ENCODE measurements at regions not wholly inside any gene's neighbourhood (a gene's known extent, or its start where the extent isn't known, plus 50 kb on each side); places are given as distances from the start of the nearest gene placed in this dataset.
A peak's percentile ranks its signal among the peaks of the same experiment; 100 is the strongest.

- DNase-seq (ENCODE audit: low spot score), result peak; percentile 30
Measured at GRCh38 chr6:15876406-15876805, 213.6 kb upstream of the DTNBP1 start.

- no peak for DNase-seq (ENCODE audit: low spot score)
Measured at GRCh38 chr6:15875797-15876196, 213.0 kb upstream of the DTNBP1 start.

- no peak for DNase-seq (ENCODE audit: low spot score)
Measured at GRCh38 chr6:15874821-15875220, 212.0 kb upstream of the DTNBP1 start.

GRCh38 chr6:15874326-15874725 is 211.5 kb upstream of the DTNBP1 start:
- no peak for DNase-seq (ENCODE audit: low spot score)

- peak; percentile 66 for DNase-seq (ENCODE audit: low spot score)
Measured at GRCh38 chr6:15872241-15873103, 209.6 kb upstream of the DTNBP1 start.

GRCh38 chr6:15871276-15871675 is 208.4 kb upstream of the DTNBP1 start:
- DNase-seq (ENCODE audit: low spot score), result no peak

- DNase-seq (ENCODE audit: low spot score), result peak; percentile 44
Measured at GRCh38 chr6:15870333-15871043, 207.7 kb upstream of the DTNBP1 start.

GRCh38 chr6:15864708-15865062 is 201.9 kb upstream of the DTNBP1 start:
- DNase-seq (ENCODE audit: low spot score), result no peak

GRCh38 chr6:15864038-15864707 is 201.3 kb upstream of the DTNBP1 start:
- DNase-seq (ENCODE audit: low spot score), result no peak

GRCh38 chr6:15862810-15863209 is 200.0 kb upstream of the DTNBP1 start:
- no peak for DNase-seq (ENCODE audit: low spot score)

- DNase-seq (ENCODE audit: low spot score), result no peak
Measured at GRCh38 chr6:15861486-15861885, 198.7 kb upstream of the DTNBP1 start.

GRCh38 chr6:15854826-15855710 is 192.2 kb upstream of the DTNBP1 start:
- no peak for DNase-seq (ENCODE audit: low spot score)

- no peak for DNase-seq (ENCODE audit: low spot score)
Measured at GRCh38 chr6:15854378-15854777, 191.6 kb upstream of the DTNBP1 start.

- no peak for DNase-seq (ENCODE audit: low spot score)
Measured at GRCh38 chr6:15853259-15853658, 190.4 kb upstream of the DTNBP1 start.

GRCh38 chr6:15852289-15852688 is 189.5 kb upstream of the DTNBP1 start:
- DNase-seq (ENCODE audit: low spot score), result no peak

- DNase-seq (ENCODE audit: low spot score), result no peak
Measured at GRCh38 chr6:15849395-15849794, 186.6 kb upstream of the DTNBP1 start.

GRCh38 chr6:15845492-15845891 is 182.7 kb upstream of the DTNBP1 start:
- DNase-seq (ENCODE audit: low spot score), result no peak

GRCh38 chr6:15843764-15844163 is 180.9 kb upstream of the DTNBP1 start:
- DNase-seq (ENCODE audit: low spot score), result no peak

GRCh38 chr6:15843226-15843625 is 180.4 kb upstream of the DTNBP1 start:
- no peak for DNase-seq (ENCODE audit: low spot score)

- DNase-seq (ENCODE audit: low spot score), result peak; percentile 20
Measured at GRCh38 chr6:15842727-15843117, 179.9 kb upstream of the DTNBP1 start.

- no peak for DNase-seq (ENCODE audit: low spot score)
Measured at GRCh38 chr6:15841937-15842726, 179.3 kb upstream of the DTNBP1 start.

All from AG08395 (cell line).